Fibroblast of lung (primary cell): ENCODE measurements at regions not wholly inside any gene's neighbourhood (a gene's known extent, or its start where the extent isn't known, plus 50 kb on each side); places are given as distances from the start of the nearest gene placed in this dataset.

Experiments used
- CTCF ChIP-seq, 2 donors: IDR thresholded peaks in 1 of 2; conservative IDR thresholded peaks in 1 of 2; 1 replicate in 1 of 2; 2 replicates in 1 of 2; pipeline ENCODE4 v1.5.1; 2011 to 2012; ENCODE audit warnings: low read length in 2 of 2, control low read depth in 1 of 2, inconsistent platforms in 1 of 2, low read depth in 1 of 2, mild to moderate bottlenecking in 1 of 2
- EZH2 ChIP-seq: IDR thresholded peaks from 2 replicates; pipeline ENCODE4 v1.5.1; 2012; ENCODE audit warnings: low read length, control low read depth, mild to moderate bottlenecking; ENCODE audit errors: missing control alignments

GRCh38 chr6:1514078-1514477 is 95.6 kb upstream of the FOXC1 start:
- TF ChIP-seq CTCF (conservative IDR thresholded peaks at IDR 0.05 in 1 of 2, IDR thresholded peaks at IDR 0.05 in 1 of 2; ENCODE audit: low read depth in 1 of 2, low read length in 2 of 2) (no peak), EZH2 (no peak)
